Activated CD4-positive, alpha-beta T cell treated with anti-CD3 and anti-CD28 coated beads for 1 hour (primary cell): ENCODE measurements at regions not wholly inside any gene's neighbourhood (a gene's known extent, or its start where the extent isn't known, plus 50 kb on each side); places are given as distances from the start of the nearest gene placed in this dataset.

Experiments
- DNase-seq: peaks from one replicate; pipeline ENCODE4 v3.0.0-alpha.2; 2020

- DNase-seq: no peak
These were observed 166.4 kb upstream of the MGAT5 start for GRCh38 chr2:134087371-134087921.

GRCh38 chr2:134089454-134089853 is 164.4 kb upstream of the MGAT5 start:
- no peak for DNase-seq

GRCh38 chr2:134097740-134098139 is 156.1 kb upstream of the MGAT5 start:
- no peak for DNase-seq

GRCh38 chr2:134098321-134098720 is 155.6 kb upstream of the MGAT5 start:
- no peak for DNase-seq

- DNase-seq: no peak
These were observed 154.6 kb upstream of the MGAT5 start for GRCh38 chr2:134099273-134099672.

- no peak for DNase-seq
These were observed 150.7 kb upstream of the MGAT5 start for GRCh38 chr2:134103196-134103595.

GRCh38 chr2:134104754-134105153 is 149.1 kb upstream of the MGAT5 start:
- DNase-seq: no peak

GRCh38 chr2:134107402-134107801 is 146.5 kb upstream of the MGAT5 start:
- no peak for DNase-seq

GRCh38 chr2:134108113-134108512 is 145.8 kb upstream of the MGAT5 start:
- no peak for DNase-seq

GRCh38 chr2:134109246-134109645 is 144.6 kb upstream of the MGAT5 start:
- DNase-seq: no peak

- DNase-seq: no peak
These were observed 144.1 kb upstream of the MGAT5 start for GRCh38 chr2:134109725-134110124.

GRCh38 chr2:134110532-134110931 is 143.3 kb upstream of the MGAT5 start:
- DNase-seq: no peak

- DNase-seq: no peak
These were observed 136.2 kb upstream of the MGAT5 start for GRCh38 chr2:134117676-134118075.

- peak; percentile 74 for DNase-seq
These were observed 135.4 kb upstream of the MGAT5 start for GRCh38 chr2:134118279-134119116.

GRCh38 chr2:134119117-134119712 is 134.7 kb upstream of the MGAT5 start:
- DNase-seq: no peak

- peak; percentile 72 for DNase-seq
These were observed 134.0 kb upstream of the MGAT5 start for GRCh38 chr2:134119713-134120405.

GRCh38 chr2:134120406-134120732 is 133.5 kb upstream of the MGAT5 start:
- peak; percentile 15 for DNase-seq

- peak; percentile 43 for DNase-seq
These were observed 132.9 kb upstream of the MGAT5 start for GRCh38 chr2:134120733-134121630.

- DNase-seq: no peak
These were observed 131.3 kb upstream of the MGAT5 start for GRCh38 chr2:134122610-134123009.

GRCh38 chr2:134123332-134123731 is 130.5 kb upstream of the MGAT5 start:
- no peak for DNase-seq

GRCh38 chr2:134124047-134124753 is 129.7 kb upstream of the MGAT5 start:
- no peak for DNase-seq

GRCh38 chr2:134127496-134127895 is 126.4 kb upstream of the MGAT5 start:
- DNase-seq: peak; percentile 35
